Ishikawa (cell line): ENCODE measurements at regions not wholly inside any gene's neighbourhood (a gene's known extent, or its start where the extent isn't known, plus 50 kb on each side); places are given as distances from the start of the nearest gene placed in this dataset.

Experiments
- CEBPB ChIP-seq: IDR thresholded peaks from 2 replicates; pipeline ENCODE4 v1.6.1; 2012
- CREB1 ChIP-seq: IDR thresholded peaks from 2 replicates; pipeline ENCODE4 v1.6.1; 2012; ENCODE audit warnings: low read depth
- EGR1 ChIP-seq: IDR thresholded peaks from 2 replicates; pipeline ENCODE4 v1.6.1; 2012
- EP300 ChIP-seq: IDR thresholded peaks from 2 replicates; pipeline ENCODE4 v1.6.1; 2012; ENCODE audit warnings: borderline replicate concordance
- FOXM1 ChIP-seq: IDR thresholded peaks from 2 replicates; pipeline ENCODE4 v1.6.1; 2012; ENCODE audit warnings: low read depth, borderline replicate concordance
- MAX ChIP-seq: IDR thresholded peaks from 2 replicates; pipeline ENCODE4 v1.6.1; 2012
- NFIC ChIP-seq: IDR thresholded peaks from 2 replicates; pipeline ENCODE4 v1.6.1; 2012
- RAD21 ChIP-seq: IDR thresholded peaks from 2 replicates; pipeline ENCODE4 v1.6.1; 2012; ENCODE audit warnings: low read depth
- REST ChIP-seq: IDR thresholded peaks from 2 replicates; pipeline ENCODE4 v1.6.1; 2012; ENCODE audit warnings: low read depth, mild to moderate bottlenecking
- TAF1 ChIP-seq: IDR thresholded peaks from 2 replicates; pipeline ENCODE4 v1.6.1; 2012; ENCODE audit warnings: low read depth, mild to moderate bottlenecking
- TCF12 ChIP-seq: IDR thresholded peaks from 2 replicates; pipeline ENCODE4 v1.6.1; 2012; ENCODE audit warnings: low read depth
- TEAD4 ChIP-seq: IDR thresholded peaks from 2 replicates; pipeline ENCODE4 v1.6.1; 2012
- USF1 ChIP-seq: IDR thresholded peaks from 2 replicates; pipeline ENCODE4 v1.6.1; 2012
- YY1 ChIP-seq: IDR thresholded peaks from 2 replicates; pipeline ENCODE4 v1.6.1; 2012; ENCODE audit warnings: low read depth
- ZBTB7A ChIP-seq: IDR thresholded peaks from 2 replicates; pipeline ENCODE4 v1.6.1; 2012; ENCODE audit warnings: low read depth

- TF ChIP-seq TEAD4 (no peak), MAX (no peak), CREB1 (no peak), EGR1 (no peak), YY1 (no peak), CEBPB (no peak), REST (no peak), ZBTB7A (no peak), TAF1 (no peak), EP300 (no peak), FOXM1 (no peak)
These were observed 149.2 kb upstream of the TOPAZ1 start for GRCh38 chr3:44092497-44092896.

- TF ChIP-seq USF1: no peak
- TF ChIP-seq REST: no peak
- no peak for TF ChIP-seq CREB1
- no peak for TF ChIP-seq TCF12
- TF ChIP-seq TEAD4: no peak
- TF ChIP-seq YY1: no peak
- no peak for TF ChIP-seq ZBTB7A
- TF ChIP-seq MAX: no peak
- TF ChIP-seq EP300: no peak
- no peak for TF ChIP-seq CEBPB
- TF ChIP-seq EGR1: no peak
- TF ChIP-seq RAD21: no peak
- TF ChIP-seq FOXM1: no peak
- no peak for TF ChIP-seq NFIC
These were observed 148.2 kb upstream of the TOPAZ1 start for GRCh38 chr3:44093531-44093930.

GRCh38 chr3:44098656-44099415 lies 142.8 kb upstream of the TOPAZ1 start:
- TF ChIP-seq ZBTB7A (no peak), RAD21 (no peak), FOXM1 (no peak), YY1 (no peak), REST (no peak)

GRCh38 chr3:44099566-44100297 lies 142.0 kb upstream of the TOPAZ1 start:
- TF ChIP-seq CEBPB: no peak
- no peak for TF ChIP-seq NFIC
- no peak for TF ChIP-seq EP300
- TF ChIP-seq CREB1: no peak
- TF ChIP-seq ZBTB7A: no peak
- no peak for TF ChIP-seq RAD21
- TF ChIP-seq MAX: no peak
- TF ChIP-seq YY1: no peak
- TF ChIP-seq TAF1: no peak
- no peak for TF ChIP-seq TCF12
- no peak for TF ChIP-seq EGR1
- TF ChIP-seq TEAD4: no peak
- TF ChIP-seq REST: no peak
- no peak for TF ChIP-seq FOXM1
- no peak for TF ChIP-seq USF1
